ENCODE measurements at regions not wholly inside any gene's neighbourhood (a gene's known extent, or its start where the extent isn't known, plus 50 kb on each side); places are given as distances from the start of the nearest gene placed in this dataset.

DNA sequence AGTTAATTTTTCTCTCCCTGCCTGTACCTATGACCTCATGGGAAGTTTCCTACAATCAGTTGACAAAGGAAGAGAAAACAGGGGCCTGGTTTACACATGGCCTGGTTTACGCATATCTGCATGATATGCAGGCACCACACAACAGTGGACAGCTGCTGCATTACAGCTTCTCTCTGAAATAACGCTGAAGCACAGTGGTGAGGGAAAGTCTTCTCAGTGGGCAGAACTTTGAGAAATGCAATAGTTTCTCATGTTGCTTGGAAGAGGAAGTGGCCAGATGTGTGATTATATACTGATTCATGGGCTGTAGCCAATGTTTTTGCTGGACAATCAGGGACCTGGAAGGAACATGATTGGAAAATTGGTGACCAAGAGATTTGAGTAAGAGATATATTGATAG lies 324.1 kb upstream of the GOT2 start:
- no peak for TF ChIP-seq POLR2A (IDR thresholded peaks at IDR 0.05)
- TF ChIP-seq, protein P1, sequence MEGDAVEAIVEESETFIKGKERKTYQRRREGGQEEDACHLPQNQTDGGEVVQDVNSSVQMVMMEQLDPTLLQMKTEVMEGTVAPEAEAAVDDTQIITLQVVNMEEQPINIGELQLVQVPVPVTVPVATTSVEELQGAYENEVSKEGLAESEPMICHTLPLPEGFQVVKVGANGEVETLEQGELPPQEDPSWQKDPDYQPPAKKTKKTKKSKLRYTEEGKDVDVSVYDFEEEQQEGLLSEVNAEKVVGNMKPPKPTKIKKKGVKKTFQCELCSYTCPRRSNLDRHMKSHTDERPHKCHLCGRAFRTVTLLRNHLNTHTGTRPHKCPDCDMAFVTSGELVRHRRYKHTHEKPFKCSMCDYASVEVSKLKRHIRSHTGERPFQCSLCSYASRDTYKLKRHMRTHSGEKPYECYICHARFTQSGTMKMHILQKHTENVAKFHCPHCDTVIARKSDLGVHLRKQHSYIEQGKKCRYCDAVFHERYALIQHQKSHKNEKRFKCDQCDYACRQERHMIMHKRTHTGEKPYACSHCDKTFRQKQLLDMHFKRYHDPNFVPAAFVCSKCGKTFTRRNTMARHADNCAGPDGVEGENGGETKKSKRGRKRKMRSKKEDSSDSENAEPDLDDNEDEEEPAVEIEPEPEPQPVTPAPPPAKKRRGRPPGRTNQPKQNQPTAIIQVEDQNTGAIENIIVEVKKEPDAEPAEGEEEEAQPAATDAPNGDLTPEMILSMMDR (IDR thresholded peaks at IDR 0.05) = no peak
- Histone ChIP-seq H3K9me3 (no peaks in the 10 kb centered on the region), H3K4me1 (no peaks in the 10 kb centered on the region), H3K27me3 (no peaks in the 10 kb centered on the region), H3K4me3 (no peak overlapping the region), H3K36me3 (no peaks in the 10 kb centered on the region), H3K27ac (no peak overlapping the region)
- no peak for DNase-seq
- intact Hi-C loops (cut with DNase I; ENCODE audit: low total_unique reads) = no loop called here

DNA sequence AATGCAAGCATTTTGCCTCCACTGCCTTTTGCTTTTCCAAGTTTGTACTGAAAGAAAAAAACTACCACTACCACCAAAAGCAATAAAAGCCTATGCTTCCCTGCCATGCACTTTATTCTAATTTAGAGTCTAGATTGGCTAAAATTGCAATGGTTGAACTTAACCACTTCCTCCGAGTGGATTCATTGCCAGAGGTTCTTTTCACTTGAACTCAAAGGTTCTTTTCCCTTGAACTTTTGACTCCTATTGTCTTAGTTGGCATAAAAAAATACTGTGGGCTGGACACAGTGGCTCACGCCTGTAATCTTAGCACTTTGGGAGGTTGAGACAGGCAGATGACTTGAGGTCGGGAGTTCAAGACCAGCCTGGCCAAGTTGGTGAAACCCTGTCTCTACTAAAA lies 319.8 kb upstream of the GOT2 start:
- Histone ChIP-seq H3K27me3 (no peaks in the 10 kb centered on the region), H3K4me3 (no peak overlapping the region), H3K4me1 (no peaks in the 10 kb centered on the region), H3K36me3 (no peaks in the 10 kb centered on the region), H3K9me3 (no peaks in the 10 kb centered on the region), H3K27ac (no peak overlapping the region)
- no peak for DNase-seq
- intact Hi-C loops (cut with DNase I; ENCODE audit: low total_unique reads) = no loop called here
- TF ChIP-seq, protein P1 (IDR thresholded peaks at IDR 0.05) = no peak
- no peak for TF ChIP-seq POLR2A (IDR thresholded peaks at IDR 0.05)

DNA sequence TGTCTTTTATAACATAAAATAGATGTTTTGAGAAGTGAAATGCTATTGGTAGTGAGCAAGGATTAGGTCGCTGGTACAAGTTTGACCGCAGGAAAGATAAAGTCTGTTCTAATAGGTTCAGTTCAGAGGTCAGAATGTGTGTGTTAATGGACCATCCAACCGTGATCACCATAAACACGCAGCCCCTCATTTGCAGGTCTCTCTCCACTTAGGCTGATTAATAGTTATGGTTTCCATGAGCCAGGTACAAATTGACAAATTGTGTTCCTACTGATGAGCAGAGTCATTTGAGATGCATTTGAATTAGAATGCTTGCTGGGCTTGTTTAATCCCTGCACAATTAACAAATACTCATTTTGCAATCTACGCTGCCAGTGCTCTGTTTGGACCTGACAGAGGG lies 318.1 kb upstream of the GOT2 start:
- Histone ChIP-seq H3K27ac (no peak overlapping the region), H3K4me1 (no peaks in the 10 kb centered on the region), H3K36me3 (no peaks in the 10 kb centered on the region), H3K4me3 (no peak overlapping the region), H3K27me3 (no peaks in the 10 kb centered on the region), H3K9me3 (no peaks in the 10 kb centered on the region)
- no peak for DNase-seq
- TF ChIP-seq, protein P1 (IDR thresholded peaks at IDR 0.05) = no peak
- TF ChIP-seq POLR2A (IDR thresholded peaks at IDR 0.05) = no peak
- intact Hi-C loops (cut with DNase I; ENCODE audit: low total_unique reads) = no loop called here

DNA sequence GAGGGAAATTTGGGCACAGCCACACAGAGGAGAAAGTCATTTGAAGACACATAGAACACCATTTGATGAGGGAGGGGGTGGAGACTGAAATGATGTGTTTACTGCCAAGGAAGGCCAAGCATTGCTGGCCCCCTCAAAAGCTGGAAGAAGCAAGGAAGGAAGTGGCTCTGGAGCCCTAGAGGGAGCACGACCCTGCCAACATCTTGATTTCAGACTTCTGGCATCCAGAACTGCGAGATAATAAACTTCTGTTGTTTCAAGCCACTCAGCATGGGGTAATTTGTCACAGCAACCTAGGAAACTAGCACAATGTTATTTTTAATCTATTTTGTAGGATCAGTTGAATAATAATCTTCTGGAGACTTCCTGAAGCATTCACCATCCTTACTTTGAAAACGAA lies 314.8 kb upstream of the GOT2 start:
- H3K4me3 ChIP-seq = no peak overlapping the region
- no peak for DNase-seq
- H3K36me3 ChIP-seq = no peaks in the 10 kb centered on the region
- no peak overlapping the region for H3K27ac ChIP-seq
- TF ChIP-seq POLR2A (IDR thresholded peaks at IDR 0.05) = no peak
- TF ChIP-seq, protein P1 (IDR thresholded peaks at IDR 0.05) = no peak
- intact Hi-C loops (cut with DNase I; ENCODE audit: low total_unique reads) = no loop called here
- H3K27me3 ChIP-seq = no peaks in the 10 kb centered on the region
- H3K4me1 ChIP-seq = no peaks in the 10 kb centered on the region
- no peaks in the 10 kb centered on the region for H3K9me3 ChIP-seq

DNA sequence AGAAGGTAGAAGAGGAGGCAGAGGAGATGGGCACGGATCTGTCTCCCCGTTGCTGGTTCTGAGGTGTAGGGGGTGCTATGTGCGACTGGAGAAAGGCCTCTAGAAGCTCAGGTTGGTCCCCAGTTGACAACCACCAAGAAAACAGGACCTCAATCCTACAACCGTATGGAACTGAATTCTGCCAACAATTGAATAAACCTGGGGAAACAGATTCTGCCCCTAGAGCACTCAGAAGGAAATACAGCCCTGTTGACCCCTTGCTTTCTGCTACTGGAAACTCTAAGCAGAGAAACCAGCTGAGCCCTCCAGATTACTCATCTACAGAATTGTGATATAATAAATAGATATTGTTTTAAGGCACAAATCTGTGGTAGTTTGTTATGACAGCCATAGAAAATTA lies 313.0 kb upstream of the GOT2 start:
- TF ChIP-seq, protein P1 (IDR thresholded peaks at IDR 0.05) = no peak
- TF ChIP-seq POLR2A (IDR thresholded peaks at IDR 0.05) = no peak
- no peaks in the 10 kb centered on the region for H3K36me3 ChIP-seq
- no peak overlapping the region for H3K4me3 ChIP-seq
- H3K27me3 ChIP-seq = no peaks in the 10 kb centered on the region
- no peak for DNase-seq
- no peaks in the 10 kb centered on the region for H3K9me3 ChIP-seq
- no peaks in the 10 kb centered on the region for H3K4me1 ChIP-seq
- intact Hi-C loops (cut with DNase I; ENCODE audit: low total_unique reads) = no loop called here
- H3K27ac ChIP-seq = no peak overlapping the region

Measured in uterus (tissue), 3 donors.